Endothelial cell of umbilical vein (primary cell): ENCODE measurements at regions not wholly inside any gene's neighbourhood (a gene's known extent, or its start where the extent isn't known, plus 50 kb on each side); places are given as distances from the start of the nearest gene placed in this dataset.

Source experiments
- BruUV-seq: library from RNA; stranded (reverse); fragments of 400-500 nt; replicated peaks from 2 replicates; lab custom pipeline; 2021; lab: Mats Ljungman, UMichigan
- CTCF ChIA-PET: fragments of 300-600, 350-600 bp; sonication (Branson Sonifier 250); formaldehyde crosslinking; loops from one replicate; lab custom pipeline; 2021; ENCODE audit warnings: antibody characterized with exemption, inconsistent platforms; lab: Charles Lee
- POLR2A ChIA-PET: fragments of 300-600, 350-600 bp; sonication (Branson Sonifier 250); formaldehyde crosslinking; loops from one replicate; lab custom pipeline; 2021; ENCODE audit warnings: antibody characterized with exemption, inconsistent platforms; lab: Charles Lee
- DNase-seq: peaks from one replicate; pipeline ENCODE4 v3.0.0-alpha.2; 2011; ENCODE audit warnings: low read depth, low spot score
- FAIRE-seq: peaks from 2 replicates; lab custom pipeline; 2011; peaks lifted over from hg19 to GRCh38; lab: Jason Lieb, UNC
- H2AFZ ChIP-seq: 2 replicates; pipeline ENCODE4 v1.6.0; 2012; ENCODE audit warnings: low read depth, low read length, control low read depth, inconsistent platforms
- H3K27ac ChIP-seq: 2 replicates; pipeline ENCODE4 v1.5.1; 2011; ENCODE audit warnings: low read depth, mild to moderate bottlenecking, control low read depth, low read length, moderate library complexity; ENCODE audit not compliant: insufficient read depth
- H3K27me3 ChIP-seq, 2 experiments: 2 replicates each; pipeline versions ENCODE4 v1.6.0 to v1.6.1; 2011; ENCODE audit warnings: low read length in 2 of 2, mixed read lengths in 1 of 2; ENCODE audit not compliant: control insufficient read depth in 2 of 2, insufficient read depth in 2 of 2
- H3K36me3 ChIP-seq, 2 experiments: 2 replicates in 1 of 2; 3 replicates in 1 of 2; pipeline ENCODE4 v1.5.1; 2011; ENCODE audit warnings: low read length in 2 of 2, mild to moderate bottlenecking in 1 of 2, moderate library complexity in 1 of 2; ENCODE audit not compliant: control insufficient read depth in 2 of 2, insufficient read depth in 2 of 2; ENCODE audit errors: extremely low read depth in 1 of 2
- H3K4me1 ChIP-seq: 3 replicates; pipeline ENCODE4 v1.5.1; 2011; ENCODE audit warnings: mild to moderate bottlenecking, low read length; ENCODE audit not compliant: control insufficient read depth, insufficient read depth; ENCODE audit errors: extremely low read depth
- H3K4me2 ChIP-seq: 2 replicates; pipeline ENCODE4 v1.6.1; 2011; ENCODE audit warnings: low read length, control low read depth, mixed read lengths; ENCODE audit not compliant: insufficient read depth
- H3K4me3 ChIP-seq, 3 experiments: fragments of 200-600 bp in 1 of 3; sonication (generic), shearing (Covaris generic) in 1 of 3; replicated peaks in 1 of 3; 2 replicates each; pipeline ENCODE4 v1.5.1; 2011 to 2016; ENCODE audit warnings: control low read depth in 3 of 3, low read length in 3 of 3, mild to moderate bottlenecking in 2 of 3, inconsistent platforms in 1 of 3, low read depth in 1 of 3, moderate library complexity in 1 of 3; ENCODE audit not compliant: insufficient read depth in 1 of 3
- H3K79me2 ChIP-seq: 2 replicates; pipeline ENCODE4 v1.6.0; 2012; ENCODE audit warnings: low read length, inconsistent platforms; ENCODE audit not compliant: control insufficient read depth, insufficient read depth
- H3K9ac ChIP-seq: replicated peaks from 2 replicates; pipeline ENCODE3; 2011; ENCODE audit warnings: low read length, control low read depth; ENCODE audit not compliant: insufficient read depth; ENCODE audit errors: extremely low read depth
- H3K9me1 ChIP-seq: replicated peaks from 3 replicates; pipeline ENCODE4 v1.6.0; 2011; ENCODE audit warnings: mild to moderate bottlenecking, low read length; ENCODE audit not compliant: control insufficient read depth, insufficient read depth; ENCODE audit errors: extremely low read depth
- H3K9me3 ChIP-seq: replicated peaks from 2 replicates; pipeline ENCODE4 v1.5.1; 2012; ENCODE audit warnings: low read length, inconsistent platforms; ENCODE audit not compliant: control insufficient read depth, insufficient read depth
- H4K20me1 ChIP-seq: replicated peaks from 2 replicates; pipeline ENCODE3; 2011; ENCODE audit warnings: mild to moderate bottlenecking, low read length; ENCODE audit not compliant: control insufficient read depth, insufficient read depth; ENCODE audit errors: extremely low read depth
- EZH2 ChIP-seq: IDR thresholded peaks from 2 replicates; pipeline ENCODE4 v1.6.1; 2012; ENCODE audit warnings: borderline replicate concordance, low read depth, mild to moderate bottlenecking, moderate library complexity, low read length, inconsistent platforms; ENCODE audit not compliant: severe bottlenecking
- FOS ChIP-seq: IDR thresholded peaks from 2 replicates; pipeline ENCODE4 v1.6.1; 2011; ENCODE audit warnings: mild to moderate bottlenecking, low read length, moderate library complexity, borderline replicate concordance; ENCODE audit not compliant: insufficient read depth
- GATA2 ChIP-seq: IDR thresholded peaks from 2 replicates; pipeline ENCODE4 v1.7.0; 2011; ENCODE audit warnings: low read depth, mild to moderate bottlenecking, moderate library complexity, mixed read lengths, low read length; ENCODE audit not compliant: insufficient read length, insufficient read depth
- JUN ChIP-seq: IDR thresholded peaks from 2 replicates; pipeline ENCODE4 v1.6.1; 2011; ENCODE audit warnings: borderline replicate concordance, low read depth; ENCODE audit not compliant: insufficient read length, insufficient read depth
- MYC ChIP-seq: IDR thresholded peaks from one replicate; pipeline ENCODE4 v1.6.1; 2011; ENCODE audit warnings: mild to moderate bottlenecking, low read depth, low read length
- POLR2A ChIP-seq: IDR thresholded peaks from 2 replicates; pipeline ENCODE4 v1.6.1; 2012; ENCODE audit warnings: low read depth, mild to moderate bottlenecking, control low read depth, low read length
- POLR2AphosphoS5 ChIP-seq: IDR thresholded peaks from 2 replicates; pipeline ENCODE4 v1.6.1; 2012; ENCODE audit warnings: low read depth, mild to moderate bottlenecking, control low read depth, low read length, moderate library complexity; ENCODE audit not compliant: insufficient read depth
- dilution Hi-C: fragments of 300-500 bp; cut with MboI; formaldehyde crosslinking; loops from one replicate; pipeline ENCODE4 v1.15.0; 2019; ENCODE audit warnings: low sequenced_read_pairs; ENCODE audit not compliant: extremely low pct_ligation_motif_present
- intact Hi-C: fragments of 100-400 bp; cut with micrococcal nuclease; formaldehyde crosslinking; loops from one replicate; pipeline ENCODE4 v1.10.0; 2022
- TF ChIP-seq, protein P1 (sequence below), 2 donors: IDR thresholded peaks; 1 replicate in 1 of 2; 2 replicates in 1 of 2; pipeline ENCODE4 v1.5.1; 2011; ENCODE audit warnings: low read length in 2 of 2, mild to moderate bottlenecking in 2 of 2, moderate library complexity in 2 of 2, control low read depth in 1 of 2, inconsistent platforms in 1 of 2, low read depth in 1 of 2; ENCODE audit not compliant: insufficient read depth in 1 of 2; ENCODE audit errors: extremely low read depth in 1 of 2
- TF ChIP-seq, protein P2 (sequence below): IDR thresholded peaks from 2 replicates; pipeline ENCODE4 v1.6.1; 2011; ENCODE audit not compliant: insufficient read depth, insufficient read length

DNA sequence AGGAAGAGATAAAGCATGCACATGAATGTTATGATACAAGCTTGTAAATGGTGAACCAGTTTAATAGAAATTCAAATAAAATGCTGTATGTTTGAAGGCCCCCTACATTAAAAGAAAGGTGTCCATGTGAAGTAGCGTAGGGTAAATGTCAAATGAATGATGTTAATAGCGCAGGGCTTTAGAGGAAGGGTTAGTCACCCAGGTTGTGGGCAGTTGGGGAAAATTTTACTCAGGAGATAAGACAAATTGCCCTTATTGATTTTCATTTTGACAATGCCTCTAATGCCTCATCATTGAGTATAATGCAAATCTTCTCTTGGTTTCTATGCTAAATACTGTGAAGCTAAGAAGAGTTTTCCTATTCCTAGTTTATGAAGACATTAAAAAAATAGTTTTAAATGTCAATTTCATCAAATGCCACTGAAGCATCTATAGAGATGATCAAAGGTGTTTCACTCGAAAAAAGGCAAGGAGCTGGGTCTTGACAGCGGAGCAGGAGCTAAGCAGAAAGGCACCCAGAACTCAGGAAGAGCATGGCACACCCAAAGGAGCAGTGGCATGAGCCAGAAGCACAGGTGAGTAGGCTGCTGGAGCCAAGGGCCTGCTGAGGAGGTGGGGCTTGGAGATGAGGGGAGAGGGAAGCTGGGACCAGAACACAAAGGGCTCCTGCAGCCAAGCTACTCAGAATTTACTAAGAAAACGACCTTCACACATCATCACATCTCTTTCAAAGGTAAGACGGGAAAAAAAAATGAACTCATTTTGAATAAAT, 129.3 kb upstream of the ACKR3 start:
- Histone ChIP-seq H3K4me1 (no peaks in the 10 kb centered on the region), H3K9me3 (no peaks in the 10 kb centered on the region), H3K36me3 (no peaks in the 10 kb centered on the region), H3K4me3 (no peak overlapping the region), H3K27me3 (no peaks in the 10 kb centered on the region), H4K20me1 (no peaks in the 10 kb centered on the region), H3K27ac (no peak overlapping the region), H2AFZ (no peak overlapping the region), H3K9ac (no peak overlapping the region), H3K9me1 (no peaks in the 10 kb centered on the region), H3K79me2 (no peaks in the 10 kb centered on the region), H3K4me2 (no peak overlapping the region)
- DNase-seq (no peak), FAIRE-seq (no peak)
- CTCF ChIA-PET: interaction anchor here (1.1 kb wide), 1 partner anchor 23 kb away, joined by 3 read pairs; no protein-coding TSS in a partner anchor
- no TSS peak for BruUV-seq
- dilution Hi-C loops: no loop called here
- intact Hi-C loops: no loop called here
- no peak for TF ChIP-seq JUN
- TF ChIP-seq, protein P1, sequence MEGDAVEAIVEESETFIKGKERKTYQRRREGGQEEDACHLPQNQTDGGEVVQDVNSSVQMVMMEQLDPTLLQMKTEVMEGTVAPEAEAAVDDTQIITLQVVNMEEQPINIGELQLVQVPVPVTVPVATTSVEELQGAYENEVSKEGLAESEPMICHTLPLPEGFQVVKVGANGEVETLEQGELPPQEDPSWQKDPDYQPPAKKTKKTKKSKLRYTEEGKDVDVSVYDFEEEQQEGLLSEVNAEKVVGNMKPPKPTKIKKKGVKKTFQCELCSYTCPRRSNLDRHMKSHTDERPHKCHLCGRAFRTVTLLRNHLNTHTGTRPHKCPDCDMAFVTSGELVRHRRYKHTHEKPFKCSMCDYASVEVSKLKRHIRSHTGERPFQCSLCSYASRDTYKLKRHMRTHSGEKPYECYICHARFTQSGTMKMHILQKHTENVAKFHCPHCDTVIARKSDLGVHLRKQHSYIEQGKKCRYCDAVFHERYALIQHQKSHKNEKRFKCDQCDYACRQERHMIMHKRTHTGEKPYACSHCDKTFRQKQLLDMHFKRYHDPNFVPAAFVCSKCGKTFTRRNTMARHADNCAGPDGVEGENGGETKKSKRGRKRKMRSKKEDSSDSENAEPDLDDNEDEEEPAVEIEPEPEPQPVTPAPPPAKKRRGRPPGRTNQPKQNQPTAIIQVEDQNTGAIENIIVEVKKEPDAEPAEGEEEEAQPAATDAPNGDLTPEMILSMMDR (IDR thresholded peaks at IDR 0.05; ENCODE audit: extremely low read depth in 1 of 2, insufficient read depth in 1 of 2, low read depth in 1 of 2, low read length in 2 of 2): no peak
- no peak for TF ChIP-seq FOS
- no peak for TF ChIP-seq POLR2AphosphoS5
- no peak for TF ChIP-seq POLR2A
- TF ChIP-seq MYC: no peak
- TF ChIP-seq GATA2: no peak
- TF ChIP-seq, protein P2, sequence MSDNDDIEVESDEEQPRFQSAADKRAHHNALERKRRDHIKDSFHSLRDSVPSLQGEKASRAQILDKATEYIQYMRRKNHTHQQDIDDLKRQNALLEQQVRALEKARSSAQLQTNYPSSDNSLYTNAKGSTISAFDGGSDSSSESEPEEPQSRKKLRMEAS: no peak
- TF ChIP-seq EZH2: no peak
- POLR2A ChIA-PET: interaction anchor here (0.7 kb wide), 1 partner anchor 311 kb away, joined by 3 read pairs; no protein-coding TSS in a partner anchor
